ENCODE measurements at regions not wholly inside any gene's neighbourhood (a gene's known extent, or its start where the extent isn't known, plus 50 kb on each side); places are given as distances from the start of the nearest gene placed in this dataset.

GRCh38 chr5:8033261-8033660, 164.3 kb downstream of the MTRR start:
- TF ChIP-seq, protein P1, sequence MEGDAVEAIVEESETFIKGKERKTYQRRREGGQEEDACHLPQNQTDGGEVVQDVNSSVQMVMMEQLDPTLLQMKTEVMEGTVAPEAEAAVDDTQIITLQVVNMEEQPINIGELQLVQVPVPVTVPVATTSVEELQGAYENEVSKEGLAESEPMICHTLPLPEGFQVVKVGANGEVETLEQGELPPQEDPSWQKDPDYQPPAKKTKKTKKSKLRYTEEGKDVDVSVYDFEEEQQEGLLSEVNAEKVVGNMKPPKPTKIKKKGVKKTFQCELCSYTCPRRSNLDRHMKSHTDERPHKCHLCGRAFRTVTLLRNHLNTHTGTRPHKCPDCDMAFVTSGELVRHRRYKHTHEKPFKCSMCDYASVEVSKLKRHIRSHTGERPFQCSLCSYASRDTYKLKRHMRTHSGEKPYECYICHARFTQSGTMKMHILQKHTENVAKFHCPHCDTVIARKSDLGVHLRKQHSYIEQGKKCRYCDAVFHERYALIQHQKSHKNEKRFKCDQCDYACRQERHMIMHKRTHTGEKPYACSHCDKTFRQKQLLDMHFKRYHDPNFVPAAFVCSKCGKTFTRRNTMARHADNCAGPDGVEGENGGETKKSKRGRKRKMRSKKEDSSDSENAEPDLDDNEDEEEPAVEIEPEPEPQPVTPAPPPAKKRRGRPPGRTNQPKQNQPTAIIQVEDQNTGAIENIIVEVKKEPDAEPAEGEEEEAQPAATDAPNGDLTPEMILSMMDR (conservative IDR thresholded peaks at IDR 0.05; ENCODE audit: low read depth), result no peak
- no peak overlapping the region for H3K27ac ChIP-seq
- DNase-seq (ENCODE audit: low spot score), result no peak
- CTCF ChIA-PET, result interaction anchor here (0.6 to 0.8 kb wide), 2 partner anchors 106 to 351 kb away, joined by 5 to 6 read pairs; no protein-coding TSS in a partner anchor
- POLR2A ChIA-PET (ENCODE audit: low non-redundant PET), result no interaction called here

GRCh38 chr5:8034852-8035251, 165.9 kb downstream of the MTRR start:
- CTCF ChIA-PET, result no interaction called here
- H3K27ac ChIP-seq, result no peak overlapping the region
- POLR2A ChIA-PET (ENCODE audit: low non-redundant PET), result no interaction called here
- DNase-seq (ENCODE audit: low spot score), result no peak
- TF ChIP-seq, protein P1 (conservative IDR thresholded peaks at IDR 0.05; ENCODE audit: low read depth), result no peak

- no peak overlapping the region for H3K27ac ChIP-seq
- DNase-seq (ENCODE audit: low spot score), result no peak
- ChIA-PET CTCF (no interaction called here), POLR2A (ENCODE audit: low non-redundant PET) (no interaction called here)
- TF ChIP-seq, protein P1 (conservative IDR thresholded peaks at IDR 0.05; ENCODE audit: low read depth), result no peak
Measured at GRCh38 chr5:8048920-8049319, 180.0 kb downstream of the MTRR start.

DNA sequence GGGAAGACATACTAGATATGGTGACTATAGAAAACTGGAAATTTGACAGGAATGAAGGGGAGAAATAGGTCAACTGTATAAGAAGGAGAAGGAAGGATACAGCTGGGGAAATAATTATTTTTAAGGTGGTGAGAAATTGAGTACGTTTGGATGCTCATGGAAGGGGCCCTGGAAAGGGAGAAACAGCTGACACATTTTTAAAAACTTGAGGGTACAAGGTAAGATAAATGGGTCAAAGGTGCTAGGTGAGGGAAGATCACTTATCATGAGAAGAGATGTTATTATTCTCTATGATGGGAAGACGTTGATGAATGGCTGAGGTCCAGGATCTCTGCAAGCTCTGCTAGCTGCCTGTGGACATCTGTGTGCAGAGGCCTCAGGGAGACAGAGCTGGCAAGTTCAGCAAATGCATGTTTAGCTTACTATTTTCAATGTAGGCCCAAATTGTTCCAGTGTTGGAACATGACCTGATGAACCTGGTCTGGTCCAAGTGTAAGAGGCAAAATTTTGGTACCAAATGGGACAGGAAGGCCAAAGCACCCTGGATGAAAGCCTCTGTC, 181.7 kb downstream of the MTRR start:
- DNase-seq (ENCODE audit: low spot score), result no peak
- H3K27ac ChIP-seq, result no peak overlapping the region
- ChIA-PET POLR2A (ENCODE audit: low non-redundant PET) (no interaction called here), CTCF (interaction anchor here (0.7 kb wide), 1 partner anchor 342 kb away, joined by 4 read pairs; no protein-coding TSS in a partner anchor)
- TF ChIP-seq, protein P1 (conservative IDR thresholded peaks at IDR 0.05; ENCODE audit: low read depth), result no peak

DNA sequence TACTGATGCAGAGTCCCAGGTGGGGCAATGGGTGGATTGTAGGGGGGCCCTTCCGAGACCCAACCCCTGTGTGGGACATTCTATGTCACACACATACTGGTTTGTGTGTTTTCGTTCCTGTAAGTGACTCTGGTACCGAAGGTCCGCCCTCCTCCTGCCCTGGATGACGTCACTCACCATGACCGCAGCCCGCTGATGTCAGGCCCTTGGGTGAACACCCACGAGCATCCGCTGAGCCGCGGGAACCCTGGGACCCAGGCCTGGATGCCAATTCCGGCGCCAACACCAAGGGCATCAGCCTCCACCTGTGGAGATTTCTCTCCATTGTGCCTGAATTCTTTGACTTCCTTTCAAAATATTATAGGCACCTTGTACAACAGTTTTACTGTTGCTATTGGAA, 184.3 kb downstream of the MTRR start:
- CTCF ChIA-PET, result no interaction called here

DNA sequence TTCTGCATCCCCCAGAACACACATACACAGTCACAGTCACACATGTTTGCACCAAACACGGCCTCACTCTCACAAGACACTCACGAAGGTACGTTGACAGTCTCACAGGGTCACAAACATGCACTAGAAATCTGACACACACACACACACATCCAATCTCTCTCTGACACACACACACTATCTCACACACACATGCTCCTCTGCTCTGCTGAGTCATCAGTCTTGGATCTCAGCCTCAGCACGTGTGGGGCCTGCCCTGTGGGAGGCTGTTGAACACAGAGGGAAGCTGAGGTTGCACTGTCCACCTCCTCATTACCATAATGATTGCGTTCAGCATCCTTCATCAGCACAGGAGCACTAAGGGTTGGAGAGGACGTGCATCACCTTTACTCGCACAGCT, 188.8 kb downstream of the MTRR start:
- POLR2A ChIA-PET (ENCODE audit: low non-redundant PET), result no interaction called here
- DNase-seq (ENCODE audit: low spot score), result no peak
- CTCF ChIA-PET, result no interaction called here
- TF ChIP-seq, protein P1 (conservative IDR thresholded peaks at IDR 0.05; ENCODE audit: low read depth), result no peak
- no peak overlapping the region for H3K27ac ChIP-seq

More for the DNA sequence above, 184.3 kb downstream of the MTRR start:
- TF ChIP-seq, protein P1 (conservative IDR thresholded peaks at IDR 0.05; ENCODE audit: low read depth), result no peak
- POLR2A ChIA-PET (ENCODE audit: low non-redundant PET), result no interaction called here
- H3K27ac ChIP-seq, result no peak overlapping the region
- no peak for DNase-seq (ENCODE audit: low spot score)
